GM06990 (cell line): ENCODE measurements at regions not wholly inside any gene's neighbourhood (a gene's known extent, or its start where the extent isn't known, plus 50 kb on each side); places are given as distances from the start of the nearest gene placed in this dataset.

Source experiments
- DNase-seq: peaks from one replicate; pipeline ENCODE4 v3.0.0-alpha.2; 2011; ENCODE audit not compliant: insufficient read length; ENCODE audit errors: extremely low read depth
- H3K27me3 ChIP-seq: replicated peaks from 2 replicates; pipeline ENCODE4 v1.6.0; 2011; ENCODE audit warnings: low read length; ENCODE audit not compliant: control insufficient read depth, insufficient read depth
- H3K36me3 ChIP-seq: 2 replicates; pipeline ENCODE4 v1.5.1; 2011; ENCODE audit warnings: low read length; ENCODE audit not compliant: control insufficient read depth, insufficient read depth
- H3K4me3 ChIP-seq: replicated peaks from 2 replicates; pipeline ENCODE4 v1.5.1; 2011; ENCODE audit warnings: low read depth, mild to moderate bottlenecking, control low read depth, low read length
- CTCF ChIP-seq: IDR thresholded peaks from 2 replicates; pipeline ENCODE4 v1.5.1; 2011; ENCODE audit warnings: low read length, control low read depth, mild to moderate bottlenecking, inconsistent platforms; ENCODE audit not compliant: insufficient read depth, poor library complexity, severe bottlenecking

DNA sequence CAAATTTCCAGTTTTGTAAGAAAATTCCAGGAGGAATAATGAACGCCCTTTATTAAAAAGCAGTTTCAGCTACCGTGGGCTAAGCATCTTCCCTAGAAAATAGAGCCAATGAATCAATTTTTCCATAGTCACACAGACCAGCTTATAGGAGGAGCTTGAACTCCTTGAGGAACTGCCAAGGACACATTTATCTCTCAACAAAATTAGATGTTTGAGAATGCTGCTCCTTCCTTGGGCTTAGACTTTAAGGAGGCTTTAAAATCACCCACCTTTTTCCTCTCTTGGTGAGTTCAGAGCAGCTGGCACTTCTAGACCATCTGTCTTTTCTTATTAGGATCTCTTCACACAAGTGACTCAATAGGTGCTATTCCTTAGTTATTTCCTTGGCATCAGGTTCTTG, 588.0 kb downstream of the SQOR start:
- TF ChIP-seq CTCF: no peak
- DNase-seq: no peak
- Histone ChIP-seq H3K27me3 (no peaks in the 10 kb centered on the region), H3K36me3 (no peaks in the 10 kb centered on the region), H3K4me3 (no peak overlapping the region)

- no peak for TF ChIP-seq CTCF
- no peak for DNase-seq
- Histone ChIP-seq H3K4me3 (no peak overlapping the region), H3K36me3 (no peaks in the 10 kb centered on the region), H3K27me3 (no peaks in the 10 kb centered on the region)
Measured at GRCh38 chr15:46229263-46229662, 594.4 kb downstream of the SQOR start.

DNA sequence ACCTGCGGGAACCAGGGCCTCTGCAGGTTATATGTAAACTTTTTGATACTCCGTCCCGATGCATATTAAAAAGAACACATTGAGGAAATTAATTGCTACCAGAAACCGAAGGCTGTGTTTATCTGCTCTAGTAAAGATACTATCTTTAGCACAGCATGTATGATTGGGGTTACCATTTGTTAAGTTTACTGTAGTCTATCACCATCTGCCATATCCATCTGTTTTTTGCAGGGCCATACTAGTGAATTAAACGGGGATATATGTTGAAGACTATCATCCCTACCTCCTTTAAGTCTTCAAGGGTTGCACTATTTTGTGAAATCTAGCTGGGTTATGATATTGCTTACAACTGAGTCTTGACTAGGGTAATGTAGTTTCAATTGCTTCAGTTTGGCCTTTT, 597.0 kb downstream of the SQOR start:
- DNase-seq: no peak
- no peaks in the 10 kb centered on the region for H3K27me3 ChIP-seq
- H3K36me3 ChIP-seq: no peaks in the 10 kb centered on the region
- H3K4me3 ChIP-seq: no peak overlapping the region
- TF ChIP-seq CTCF: no peak

DNA sequence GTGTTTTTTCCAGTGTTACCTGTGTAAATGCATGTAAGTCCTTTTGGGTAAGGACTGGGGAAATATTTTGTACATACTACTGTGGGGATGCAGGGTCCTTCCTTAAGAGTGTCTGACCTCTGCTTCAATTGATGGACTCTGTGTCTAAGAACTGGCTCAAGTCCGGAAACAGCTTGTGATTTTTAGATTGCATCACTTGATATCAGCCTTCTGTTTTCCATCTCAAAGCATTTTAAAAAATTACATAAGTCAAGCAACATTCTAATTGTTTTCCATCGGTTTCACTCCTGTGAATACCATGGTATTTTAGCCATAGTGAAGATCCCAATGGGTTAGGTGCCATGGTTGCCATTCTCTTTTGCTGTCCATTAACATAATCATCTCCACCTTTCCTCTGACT, 597.6 kb downstream of the SQOR start:
- DNase-seq: no peak
- no peaks in the 10 kb centered on the region for H3K36me3 ChIP-seq
- H3K27me3 ChIP-seq: no peaks in the 10 kb centered on the region
- no peak for TF ChIP-seq CTCF
- no peak overlapping the region for H3K4me3 ChIP-seq

GRCh38 chr15:46242935-46243334, 608.1 kb downstream of the SQOR start:
- Histone ChIP-seq H3K36me3 (no peaks in the 10 kb centered on the region), H3K27me3 (no peaks in the 10 kb centered on the region), H3K4me3 (no peak overlapping the region)
- DNase-seq: no peak
- TF ChIP-seq CTCF: no peak

- no peak for TF ChIP-seq CTCF
- Histone ChIP-seq H3K36me3 (no peaks in the 10 kb centered on the region), H3K27me3 (no peaks in the 10 kb centered on the region), H3K4me3 (no peak overlapping the region)
- DNase-seq: no peak
Measured at GRCh38 chr15:46251903-46252302, 617.1 kb downstream of the SQOR start.
